KBM-7 (cell line): ENCODE measurements at regions not wholly inside any gene's neighbourhood (a gene's known extent, or its start where the extent isn't known, plus 50 kb on each side); places are given as distances from the start of the nearest gene placed in this dataset.

ENCODE experiments used
- DNase-seq: peaks from one replicate; pipeline ENCODE4 v3.0.0-alpha.2; 2015
- in situ Hi-C: fragments of 300-500 bp; cut with MboI; formaldehyde crosslinking; loops from 2 replicates; pipeline ENCODE4 v1.14.3; 2020; ENCODE audit warnings: low sequenced_read_pairs, low pct_unique_long_range_greater_than_20kb, mixed read lengths

DNA sequence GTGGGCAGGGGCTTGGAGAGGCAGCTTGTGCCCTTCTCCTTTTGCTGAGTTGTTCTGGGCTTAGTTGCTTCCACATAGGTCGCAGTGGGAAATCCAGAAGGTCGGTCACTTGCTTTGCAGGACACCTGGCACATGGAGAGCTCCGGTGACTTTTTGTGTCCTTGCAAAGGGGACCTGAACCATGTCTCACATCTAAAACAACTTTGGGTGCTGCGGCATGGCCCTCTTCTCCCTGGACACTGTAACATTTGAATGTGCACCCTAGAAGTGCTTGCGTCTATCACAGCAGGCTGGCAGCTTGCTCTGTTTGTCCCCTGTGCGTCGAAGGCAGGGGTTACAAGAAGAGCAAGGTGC is 189.9 kb upstream of the TWIST2 start:
- no peak for DNase-seq
- in situ Hi-C loops = no loop called here

GRCh38 chr2:238658820-238659219 is 189.1 kb upstream of the TWIST2 start:
- in situ Hi-C loops = no loop called here
- no peak for DNase-seq

DNA sequence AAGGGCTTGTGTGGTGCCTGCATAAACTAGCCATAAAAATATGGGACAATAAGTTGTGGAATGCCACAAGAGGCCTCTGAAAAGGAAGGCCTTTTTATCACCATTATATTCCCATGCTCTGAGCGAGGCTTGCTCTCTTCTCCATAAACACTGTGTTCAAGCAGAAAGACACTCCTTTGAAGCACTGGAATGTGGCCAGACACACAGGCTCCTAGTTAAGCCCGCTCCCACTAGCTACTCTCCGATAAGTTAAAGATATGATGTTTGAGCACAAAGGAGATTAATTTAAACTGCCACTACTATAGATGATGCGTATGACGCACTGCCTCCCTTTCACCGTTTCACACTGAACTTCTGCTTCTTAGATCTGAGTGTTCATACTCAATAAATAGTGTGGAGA is 188.7 kb upstream of the TWIST2 start:
- in situ Hi-C loops = no loop called here
- no peak for DNase-seq

DNA sequence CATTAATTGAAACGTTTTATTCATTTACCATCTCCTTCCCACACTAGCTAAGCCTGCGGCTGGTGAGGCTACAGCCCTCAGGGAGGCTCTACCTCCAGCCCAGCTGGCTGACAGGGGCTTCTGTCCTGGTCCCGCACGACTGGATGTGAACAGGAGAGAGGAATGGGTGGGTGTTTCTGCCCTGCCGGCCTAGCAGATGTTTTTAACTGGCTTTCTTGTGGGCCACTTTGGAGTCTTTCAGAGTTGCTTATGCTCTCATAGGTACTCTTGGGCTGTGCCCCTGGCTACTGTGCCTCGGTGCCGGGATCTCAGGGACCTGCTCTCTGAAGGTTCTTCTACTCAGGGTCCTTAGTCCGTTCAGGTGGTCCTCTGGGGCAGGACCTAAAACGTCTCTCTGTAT is 184.3 kb upstream of the TWIST2 start:
- no peak for DNase-seq
- in situ Hi-C loops = no loop called here

- DNase-seq = no peak
- in situ Hi-C loops = no loop called here
These were observed 182.0 kb upstream of the TWIST2 start for GRCh38 chr2:238665919-238666318.

GRCh38 chr2:238666543-238666942 is 181.3 kb upstream of the TWIST2 start:
- in situ Hi-C loops = no loop called here
- no peak for DNase-seq

DNA sequence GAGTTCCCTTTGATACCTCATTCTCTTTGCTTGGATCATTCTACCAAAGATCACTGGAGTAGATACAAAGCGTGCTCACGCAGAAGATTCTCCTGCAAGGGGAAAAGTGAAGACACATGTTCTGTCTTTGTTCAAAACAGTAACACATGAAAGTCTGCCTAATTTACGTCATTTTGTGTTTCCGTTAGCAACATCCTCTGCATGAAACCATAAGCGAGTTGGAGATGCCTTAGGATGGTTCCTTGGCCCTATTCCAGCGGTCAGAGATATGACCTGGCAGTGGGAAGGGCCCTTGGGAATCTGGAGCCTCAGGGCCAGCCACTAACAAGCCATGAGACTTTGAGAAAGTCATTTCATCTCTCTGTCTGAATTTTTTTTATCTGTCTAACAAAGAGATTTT is 180.9 kb upstream of the TWIST2 start:
- DNase-seq = no peak
- in situ Hi-C loops = no loop called here

DNA sequence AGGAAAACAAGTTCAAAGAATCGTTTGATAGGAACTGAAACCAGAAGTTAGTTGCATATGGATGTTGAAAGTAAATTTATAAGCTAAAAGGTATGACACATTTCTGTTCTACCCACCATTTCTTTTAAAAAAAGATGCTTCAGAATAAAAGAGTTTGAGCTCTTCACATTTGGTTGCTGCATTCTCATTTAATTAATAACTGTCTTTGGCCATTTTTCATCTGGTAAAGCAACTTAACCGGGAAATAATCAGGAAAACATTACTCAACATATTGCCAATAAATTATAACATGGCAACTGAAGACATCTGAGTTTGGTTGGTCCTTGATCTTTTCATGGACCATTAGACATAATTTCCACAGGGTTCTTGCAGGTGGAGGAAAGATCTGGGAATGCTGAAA is 180.2 kb upstream of the TWIST2 start:
- DNase-seq = no peak
- in situ Hi-C loops = no loop called here

DNA sequence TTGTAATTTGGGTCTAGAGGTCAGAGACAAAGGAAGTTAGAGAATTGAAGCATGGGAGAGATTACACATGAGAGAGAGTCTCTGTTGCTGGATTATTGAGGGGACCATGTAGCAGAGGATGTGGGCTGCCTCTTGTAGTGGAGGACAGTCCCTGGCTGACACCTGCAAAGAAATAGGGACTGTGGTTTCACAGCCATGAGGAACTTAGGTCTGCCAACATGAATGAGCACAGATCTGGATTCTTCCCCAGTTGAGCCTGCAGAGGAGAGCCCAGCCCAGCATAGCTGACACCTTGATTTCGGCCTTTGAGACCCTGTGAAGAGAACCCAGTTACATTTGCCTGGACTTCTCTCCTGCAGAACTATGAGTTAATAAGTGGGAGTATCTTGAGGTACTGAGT is 179.5 kb upstream of the TWIST2 start:
- in situ Hi-C loops = no loop called here
- no peak for DNase-seq

GRCh38 chr2:238669046-238669445 is 178.8 kb upstream of the TWIST2 start:
- no peak for DNase-seq
- in situ Hi-C loops = no loop called here

DNA sequence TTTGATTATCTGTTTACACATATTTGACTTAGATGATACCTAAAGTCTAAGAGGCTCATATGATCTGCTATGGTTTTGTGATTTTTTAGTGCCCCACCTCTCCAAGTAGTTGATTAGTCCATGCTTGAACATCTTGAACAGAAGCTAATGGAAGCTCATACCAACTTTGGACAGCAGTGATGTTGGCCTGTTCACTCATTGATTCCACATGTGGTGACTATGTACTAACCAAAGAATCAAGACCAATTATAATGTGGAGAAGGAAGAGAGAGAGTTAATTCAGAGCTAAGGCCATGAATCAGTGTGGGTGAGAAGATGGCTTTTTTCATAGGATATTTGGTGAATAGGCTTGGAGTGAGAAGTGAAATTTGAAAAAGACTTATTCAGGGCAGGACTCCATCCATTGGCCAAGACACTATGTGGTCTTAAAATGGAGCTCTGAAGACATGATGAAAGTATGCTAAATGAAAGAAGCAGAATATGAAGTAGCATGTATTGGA is 178.3 kb upstream of the TWIST2 start:
- DNase-seq = no peak
- in situ Hi-C loops = no loop called here

- in situ Hi-C loops = no loop called here
- DNase-seq = no peak
These were observed 177.7 kb upstream of the TWIST2 start for GRCh38 chr2:238670111-238670585.

DNA sequence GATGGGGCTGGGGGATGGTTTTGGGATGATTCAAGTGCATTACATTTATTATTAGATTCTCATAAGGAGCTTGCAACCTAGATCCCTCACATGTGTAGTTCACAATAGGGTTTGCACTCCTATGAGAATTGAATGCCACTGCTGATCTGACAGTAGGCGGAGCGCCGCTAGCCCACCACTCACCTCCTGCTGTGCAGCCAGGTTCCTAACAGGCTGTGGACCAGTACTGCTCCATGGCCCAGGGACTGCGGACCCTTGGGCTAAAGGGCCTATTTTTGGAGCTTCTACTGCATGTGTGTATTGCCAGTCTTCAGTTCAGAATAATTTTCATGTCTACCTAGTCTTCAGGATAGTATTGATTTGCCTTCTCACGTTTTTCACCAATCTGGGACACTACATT is 165.3 kb upstream of the TWIST2 start:
- DNase-seq = no peak
- in situ Hi-C loops = no loop called here

DNA sequence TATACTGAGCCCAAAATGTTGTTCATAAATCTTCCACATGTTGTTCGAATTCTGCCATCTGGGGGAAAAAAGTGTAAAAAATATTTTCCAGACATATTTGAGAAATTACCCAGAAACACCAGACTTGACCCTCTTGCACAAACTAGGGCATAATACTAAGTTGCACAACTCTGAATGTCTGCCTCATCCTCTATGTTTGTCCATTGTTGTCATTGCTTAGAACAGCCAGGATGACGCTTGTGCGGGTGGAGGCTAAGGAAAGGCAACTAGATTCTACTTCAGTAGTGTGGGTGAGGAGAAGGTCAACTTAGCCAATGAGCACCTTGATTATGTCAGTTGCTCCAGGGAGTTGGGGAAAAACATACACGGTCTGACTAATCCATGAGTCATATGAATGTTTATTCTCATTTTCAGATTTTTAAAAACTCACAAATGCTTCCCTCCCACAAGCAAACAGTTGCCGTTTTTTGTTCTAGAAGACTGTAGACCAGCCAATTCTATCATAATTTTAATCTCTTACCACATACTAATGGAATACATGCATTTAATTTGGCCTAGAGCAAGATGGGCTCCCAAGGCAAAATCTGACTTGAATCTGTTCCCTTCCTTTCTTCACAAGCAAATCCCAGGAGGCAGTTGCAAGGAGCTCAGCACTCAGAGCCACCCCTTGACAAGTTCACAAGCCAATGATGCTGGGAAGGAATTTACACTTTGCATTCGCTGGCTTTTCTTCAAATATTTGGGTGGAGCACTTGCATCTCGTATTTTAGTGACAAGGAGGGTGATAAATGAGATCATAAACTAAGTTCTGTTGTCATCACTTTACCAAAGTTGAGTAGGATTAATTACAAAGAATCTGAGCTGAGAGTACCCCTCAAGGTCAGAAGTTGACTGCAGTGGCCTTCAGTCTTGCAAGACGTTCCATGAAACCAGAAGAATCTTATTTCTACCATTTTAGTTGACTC is 163.2 kb upstream of the TWIST2 start:
- in situ Hi-C loops = no loop called here
- DNase-seq = no peak

- in situ Hi-C loops = no loop called here
These were observed 162.6 kb upstream of the TWIST2 start for GRCh38 chr2:238685327-238685709.

DNA sequence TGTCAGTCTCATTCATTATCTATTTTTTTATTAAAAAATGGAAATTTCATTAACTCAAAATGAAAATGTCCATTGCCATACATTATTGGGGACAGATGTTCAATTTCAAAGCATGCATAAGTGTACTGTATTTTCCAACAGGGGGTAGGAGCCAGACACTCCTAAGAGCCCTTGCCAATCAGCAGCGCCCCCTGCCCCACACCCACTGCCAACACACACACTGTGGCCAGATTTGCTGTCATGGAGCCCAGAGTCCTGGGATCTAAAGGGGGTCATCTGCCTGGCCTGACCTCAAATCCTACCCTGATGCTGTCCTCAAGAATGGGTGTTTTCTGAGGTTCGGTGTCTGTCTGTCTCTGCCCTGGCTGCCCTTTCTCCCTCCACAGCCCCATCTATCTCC is 162.2 kb upstream of the TWIST2 start:
- DNase-seq = no peak
- in situ Hi-C loops = no loop called here

More at GRCh38 chr2:238685327-238685709, 162.6 kb upstream of the TWIST2 start:
- DNase-seq = no peak

- DNase-seq = no peak
- in situ Hi-C loops = no loop called here
These were observed 161.7 kb upstream of the TWIST2 start for GRCh38 chr2:238686223-238686622.

DNA sequence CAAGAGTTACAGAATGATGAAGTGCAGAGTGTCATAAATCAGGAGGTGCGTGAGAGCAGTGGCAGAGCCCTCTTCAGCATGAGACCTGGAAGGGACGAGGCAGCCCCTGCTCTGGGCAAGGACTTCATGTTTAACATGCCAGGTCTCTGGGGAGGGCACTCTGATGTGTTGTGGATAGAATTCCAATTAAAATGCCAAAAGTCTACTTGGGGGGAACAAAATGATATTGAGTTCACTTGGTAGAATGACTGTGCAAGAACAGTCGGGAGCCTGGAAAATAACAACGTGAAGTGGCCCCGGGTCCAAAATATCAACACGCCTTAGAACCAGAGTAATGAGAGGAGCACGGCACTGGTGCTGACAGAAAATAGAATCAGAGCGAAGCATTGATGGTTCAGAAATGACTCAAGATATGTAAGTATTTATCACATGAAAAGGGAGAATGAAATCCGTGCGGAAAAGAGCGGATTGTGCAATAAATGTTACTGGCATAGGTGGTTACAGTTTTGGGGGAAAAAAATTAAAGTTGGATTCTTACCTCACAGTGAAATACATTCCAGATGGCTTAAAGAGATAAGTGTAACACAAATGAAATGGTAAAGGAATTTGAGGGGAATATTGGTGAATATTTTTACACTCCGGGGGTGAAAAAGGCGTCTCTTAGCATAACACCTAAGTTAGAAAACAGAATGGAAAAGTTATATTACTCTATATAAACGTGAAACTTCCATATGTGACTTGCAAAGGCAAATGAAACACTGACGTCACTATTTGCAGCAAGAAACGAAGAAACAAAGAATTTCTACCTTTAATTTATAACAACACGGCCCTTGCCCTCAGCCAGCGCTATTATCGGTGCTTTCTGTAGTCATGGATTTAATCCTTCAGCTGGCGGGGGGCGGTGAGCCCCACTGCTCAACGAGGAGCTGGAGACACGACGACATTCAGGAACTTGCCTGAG is 159.4 kb upstream of the TWIST2 start:
- DNase-seq = no peak
- in situ Hi-C loops = no loop called here

- in situ Hi-C loops = no loop called here
These were observed 158.6 kb upstream of the TWIST2 start for GRCh38 chr2:238689331-238689730.

DNA sequence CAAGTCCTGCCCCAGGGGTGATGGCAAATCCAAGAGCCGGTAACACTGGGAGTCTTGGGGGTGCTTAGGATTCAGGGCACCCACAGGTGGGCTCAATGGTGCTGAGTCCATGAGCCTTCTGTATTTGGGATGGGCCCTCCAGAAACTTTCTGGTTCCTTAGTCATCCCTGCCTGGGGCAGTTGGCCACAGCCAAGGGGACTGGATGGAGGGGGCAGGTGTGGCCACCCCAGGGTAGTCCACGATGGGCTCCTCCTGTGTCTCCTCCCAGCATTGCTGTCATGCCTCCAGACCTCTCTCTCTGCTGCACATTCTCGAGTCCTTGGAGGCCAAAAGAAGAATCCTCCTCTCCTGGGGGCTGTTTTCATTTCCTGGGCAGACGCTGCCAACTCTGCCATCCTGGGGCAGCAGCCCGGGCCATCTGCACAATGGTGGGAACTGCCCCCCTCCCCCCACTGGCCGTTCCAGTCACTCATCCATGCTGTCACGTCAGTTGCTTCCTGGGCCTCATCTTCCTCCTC is 158.0 kb upstream of the TWIST2 start:
- in situ Hi-C loops = no loop called here
- DNase-seq = no peak

More at GRCh38 chr2:238689331-238689730, 158.6 kb upstream of the TWIST2 start:
- DNase-seq = no peak
